Tibial nerve (tissue), 3 donors: ENCODE measurements at regions not wholly inside any gene's neighbourhood (a gene's known extent, or its start where the extent isn't known, plus 50 kb on each side); places are given as distances from the start of the nearest gene placed in this dataset.

Experiments
- CTCF ChIP-seq, 5 experiments: fragments of 200-600 bp in 3 of 5; fragments of 450-650 bp in 2 of 5; sonication (generic) in 3 of 5; IDR thresholded peaks; one replicate each; pipeline ENCODE4 v1.5.1; 2016 to 2019; ENCODE audit warnings: antibody characterized with exemption in 5 of 5, mild to moderate bottlenecking in 3 of 5, moderate library complexity in 2 of 5
- POLR2A ChIP-seq, 2 donors: fragments of 450-650 bp; IDR thresholded peaks; one replicate each; pipeline ENCODE4 v1.6.1; 2017; ENCODE audit warnings: antibody characterized with exemption in 2 of 2, mild to moderate bottlenecking in 2 of 2, moderate library complexity in 2 of 2

DNA sequence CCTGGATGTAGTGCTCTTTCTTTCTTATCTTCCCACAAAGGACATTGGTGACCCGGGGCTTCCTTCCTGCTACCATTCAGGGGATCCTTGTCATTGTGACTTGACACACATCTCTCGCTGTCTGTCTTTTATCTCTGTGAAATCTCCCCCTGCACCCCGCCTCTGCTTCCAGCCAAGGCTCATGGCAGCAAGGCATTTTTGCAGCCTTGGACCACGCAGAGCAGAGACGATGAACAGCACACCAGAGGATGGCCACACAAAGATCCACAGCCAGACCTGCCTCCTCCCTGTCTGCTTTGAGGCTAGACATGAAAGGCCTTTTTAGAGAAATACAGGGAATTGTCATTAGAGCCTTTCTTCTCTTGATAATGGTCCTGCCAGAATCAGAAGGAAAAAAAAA, 549.1 kb downstream of the CDK5RAP2 start:
- TF ChIP-seq POLR2A (IDR thresholded peaks at IDR 0.05) = no peak
- TF ChIP-seq CTCF (IDR thresholded peaks at IDR 0.05) = no peak
